Breast epithelium (tissue), 3 donors: ENCODE measurements at regions not wholly inside any gene's neighbourhood (a gene's known extent, or its start where the extent isn't known, plus 50 kb on each side); places are given as distances from the start of the nearest gene placed in this dataset.

Source experiments
- POLR2AphosphoS5 ChIP-seq, 3 donors: sonication (generic); formaldehyde crosslinking; IDR thresholded peaks; one replicate each; pipeline ENCODE4 v1.6.1; 2017; ENCODE audit warnings: antibody characterized with exemption in 3 of 3
- TF ChIP-seq, protein P1 (sequence below), 3 donors: fragments of 450-650 bp; IDR thresholded peaks; one replicate each; pipeline ENCODE4 v1.5.1; 2016 to 2017; ENCODE audit warnings: antibody characterized with exemption in 3 of 3, mild to moderate bottlenecking in 3 of 3, moderate library complexity in 3 of 3

DNA sequence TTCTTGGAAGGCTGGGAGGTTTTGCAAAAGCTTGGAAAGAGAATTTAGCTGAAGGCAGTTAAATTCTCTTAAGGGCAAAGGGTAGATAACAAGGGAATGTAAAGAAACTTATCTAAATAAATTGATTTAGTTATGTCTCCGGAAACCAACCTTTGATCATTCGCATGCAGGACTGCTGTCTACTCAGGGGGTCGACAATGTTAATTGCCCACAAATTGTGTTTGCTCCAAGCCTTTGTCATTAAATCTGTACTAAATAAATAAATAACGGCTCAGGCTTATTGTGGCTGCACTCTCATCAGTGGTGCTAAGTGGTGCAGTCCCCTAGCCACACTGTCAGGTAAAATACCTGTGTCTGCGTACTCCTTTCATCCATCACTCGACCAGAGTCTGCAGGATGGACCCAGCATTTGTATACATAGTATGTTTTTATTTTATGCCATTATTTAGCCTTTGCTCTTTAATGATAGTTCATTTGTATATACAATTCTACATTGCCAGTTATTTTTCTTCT lies 497.4 kb upstream of the RASGRP1 start:
- TF ChIP-seq, protein P1, sequence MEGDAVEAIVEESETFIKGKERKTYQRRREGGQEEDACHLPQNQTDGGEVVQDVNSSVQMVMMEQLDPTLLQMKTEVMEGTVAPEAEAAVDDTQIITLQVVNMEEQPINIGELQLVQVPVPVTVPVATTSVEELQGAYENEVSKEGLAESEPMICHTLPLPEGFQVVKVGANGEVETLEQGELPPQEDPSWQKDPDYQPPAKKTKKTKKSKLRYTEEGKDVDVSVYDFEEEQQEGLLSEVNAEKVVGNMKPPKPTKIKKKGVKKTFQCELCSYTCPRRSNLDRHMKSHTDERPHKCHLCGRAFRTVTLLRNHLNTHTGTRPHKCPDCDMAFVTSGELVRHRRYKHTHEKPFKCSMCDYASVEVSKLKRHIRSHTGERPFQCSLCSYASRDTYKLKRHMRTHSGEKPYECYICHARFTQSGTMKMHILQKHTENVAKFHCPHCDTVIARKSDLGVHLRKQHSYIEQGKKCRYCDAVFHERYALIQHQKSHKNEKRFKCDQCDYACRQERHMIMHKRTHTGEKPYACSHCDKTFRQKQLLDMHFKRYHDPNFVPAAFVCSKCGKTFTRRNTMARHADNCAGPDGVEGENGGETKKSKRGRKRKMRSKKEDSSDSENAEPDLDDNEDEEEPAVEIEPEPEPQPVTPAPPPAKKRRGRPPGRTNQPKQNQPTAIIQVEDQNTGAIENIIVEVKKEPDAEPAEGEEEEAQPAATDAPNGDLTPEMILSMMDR (IDR thresholded peaks at IDR 0.05): no peak
- no peak for TF ChIP-seq POLR2AphosphoS5 (IDR thresholded peaks at IDR 0.05)
